ENCODE measurements at regions not wholly inside any gene's neighbourhood (a gene's known extent, or its start where the extent isn't known, plus 50 kb on each side); places are given as distances from the start of the nearest gene placed in this dataset.

DNA sequence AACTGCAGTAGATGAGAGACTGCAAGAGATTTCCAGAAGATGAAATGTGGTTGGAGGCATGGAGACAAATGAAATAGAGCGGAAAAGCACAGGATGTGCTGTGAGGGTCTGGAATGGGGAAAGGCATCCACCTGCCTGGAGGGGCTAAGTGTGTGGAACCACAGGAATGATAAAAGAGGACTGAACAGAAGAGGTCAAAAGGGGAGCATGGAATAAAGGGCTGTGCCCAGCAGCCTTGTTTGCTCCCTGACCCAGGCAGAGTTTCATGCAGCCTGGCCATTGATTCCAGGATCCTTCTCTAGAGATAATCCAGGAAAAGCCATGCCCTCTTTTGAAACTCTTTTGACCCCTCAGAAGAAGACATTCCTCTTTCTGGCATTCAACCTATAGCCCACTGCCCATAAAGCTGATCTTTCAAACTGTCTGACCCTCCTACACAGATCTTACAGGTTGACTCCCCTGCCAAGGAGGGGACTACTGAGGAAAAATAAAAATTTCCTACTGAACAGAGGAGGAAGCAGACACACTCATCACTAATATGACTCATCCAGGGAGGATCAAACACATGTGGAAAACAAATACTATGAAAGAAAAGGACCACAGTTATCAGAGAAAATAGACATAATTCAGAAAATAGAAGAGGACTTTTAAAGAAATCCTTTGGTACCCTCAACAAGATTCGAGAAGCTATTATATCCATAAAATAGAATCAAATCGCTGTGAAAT lies 273.5 kb upstream of the PCSK5 start:
- Histone ChIP-seq H3K9ac (ENCODE audit: extremely low read depth, insufficient read length, low read length) (no peak overlapping the region), H3K14ac (ENCODE audit: insufficient read depth, low read length) (no peak overlapping the region), H2BK20ac (ENCODE audit: low read depth, low read length, poor library complexity, severe bottlenecking) (no peak overlapping the region), H3K18ac (ENCODE audit: insufficient read length, low read depth, low read length) (no peak overlapping the region), H2BK5ac (ENCODE audit: insufficient read length, low read length) (no peak overlapping the region), H4K8ac (replicated peaks; ENCODE audit: insufficient read length, low read depth, low read length) (no peak overlapping the region), H2AK5ac (ENCODE audit: insufficient read length, low read length) (no peak overlapping the region), H3K79me1 (ENCODE audit: insufficient read depth, low read depth, low read length, poor library complexity, severe bottlenecking) (no peaks in the 10 kb centered on the region), H2BK15ac (ENCODE audit: low read depth, low read length) (no peak overlapping the region), H4K91ac (ENCODE audit: insufficient read length, low read depth, low read length) (no peak overlapping the region), H3K23ac (ENCODE audit: insufficient read length, low read depth, low read length) (no peak overlapping the region), H3K4ac (ENCODE audit: low read depth, low read length) (no peak overlapping the region), H3K4me1 (ENCODE audit: insufficient read depth, low read length) (no peaks in the 10 kb centered on the region; the same call in 1 of the 2 replicates), H3T11ph (ENCODE audit: low read length) (no peak overlapping the region), H4K20me1 (ENCODE audit: control insufficient read depth, insufficient read depth, insufficient read length) (no peaks in the 10 kb centered on the region), H2BK120ac (ENCODE audit: low read depth, low read length, poor library complexity, severe bottlenecking) (no peak overlapping the region), H3K9me3 (ENCODE audit: control insufficient read depth, low read depth, low read length) (no peaks in the 10 kb centered on the region), H3K27ac (ENCODE audit: insufficient read length, low read depth, low read length) (no peak overlapping the region), H3K4me2 (ENCODE audit: insufficient read depth, insufficient read length, low read length) (no peak overlapping the region), H3K56ac (ENCODE audit: insufficient read length, low read depth, low read length) (no peak overlapping the region), H3K79me2 (ENCODE audit: insufficient read depth, low read length) (no peaks in the 10 kb centered on the region), H4K5ac (ENCODE audit: insufficient read length, low read depth, low read length) (no peak overlapping the region), H2BK12ac (ENCODE audit: insufficient read length, low read depth, low read length) (no peak overlapping the region), H3K23me2 (ENCODE audit: insufficient read length, low read depth, low read length, poor library complexity, severe bottlenecking) (no peaks in the 10 kb centered on the region), H3K27me3 (ENCODE audit: insufficient read depth, low read length) (no peaks in the 10 kb centered on the region), H2AFZ (ENCODE audit: low read length) (no peak overlapping the region)
- Mint-ChIP-seq H3K27ac (no peak overlapping the region; a peak in 1 of 7 replicates), H3K4me1 (peaks cover 8% of the 10 kb centered on the region in 2 experiments), H3K27me3 (ENCODE audit: low read depth) (no peaks in the 10 kb centered on the region), H3K36me3 (ENCODE audit: insufficient read depth in 1 of 3, low read depth in 3 of 3) (no peaks in the 10 kb centered on the region), H3K4me3 (no peak overlapping the region), H3K9me3 (peaks cover 6 to 7% of the 10 kb centered on the region in 2 experiments; a peak in 4 of 5 replicates)
- WGBS (ENCODE audit: extremely low coverage, insufficient read length, low lambda C conversion rate): no CpG with 5 or more reads among the region's 3 CpGs
- DNase-seq: no peak
- TF ChIP-seq, protein P1, sequence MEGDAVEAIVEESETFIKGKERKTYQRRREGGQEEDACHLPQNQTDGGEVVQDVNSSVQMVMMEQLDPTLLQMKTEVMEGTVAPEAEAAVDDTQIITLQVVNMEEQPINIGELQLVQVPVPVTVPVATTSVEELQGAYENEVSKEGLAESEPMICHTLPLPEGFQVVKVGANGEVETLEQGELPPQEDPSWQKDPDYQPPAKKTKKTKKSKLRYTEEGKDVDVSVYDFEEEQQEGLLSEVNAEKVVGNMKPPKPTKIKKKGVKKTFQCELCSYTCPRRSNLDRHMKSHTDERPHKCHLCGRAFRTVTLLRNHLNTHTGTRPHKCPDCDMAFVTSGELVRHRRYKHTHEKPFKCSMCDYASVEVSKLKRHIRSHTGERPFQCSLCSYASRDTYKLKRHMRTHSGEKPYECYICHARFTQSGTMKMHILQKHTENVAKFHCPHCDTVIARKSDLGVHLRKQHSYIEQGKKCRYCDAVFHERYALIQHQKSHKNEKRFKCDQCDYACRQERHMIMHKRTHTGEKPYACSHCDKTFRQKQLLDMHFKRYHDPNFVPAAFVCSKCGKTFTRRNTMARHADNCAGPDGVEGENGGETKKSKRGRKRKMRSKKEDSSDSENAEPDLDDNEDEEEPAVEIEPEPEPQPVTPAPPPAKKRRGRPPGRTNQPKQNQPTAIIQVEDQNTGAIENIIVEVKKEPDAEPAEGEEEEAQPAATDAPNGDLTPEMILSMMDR (conservative IDR thresholded peaks at IDR 0.05): no peak

Data from H9 (cell line).